Neural cell (in vitro differentiated cells): ENCODE measurements at regions not wholly inside any gene's neighbourhood (a gene's known extent, or its start where the extent isn't known, plus 50 kb on each side); places are given as distances from the start of the nearest gene placed in this dataset.

Experiments used
- CTCF ChIP-seq: fragments of 450-650 bp; IDR thresholded peaks from 2 replicates; pipeline ENCODE4 v1.5.1; 2014; ENCODE audit warnings: antibody characterized with exemption, mild to moderate bottlenecking, moderate library complexity; ENCODE audit not compliant: poor library complexity, severe bottlenecking
- MXI1 ChIP-seq: fragments of 450-650 bp; conservative IDR thresholded peaks from 2 replicates; pipeline ENCODE4 v1.6.1; 2014; ENCODE audit warnings: antibody characterized with exemption, mild to moderate bottlenecking; ENCODE audit not compliant: poor library complexity, severe bottlenecking
- POLR2AphosphoS5 ChIP-seq: IDR thresholded peaks from 2 replicates; pipeline ENCODE4 v1.6.1; 2012
- RAD21 ChIP-seq: fragments of 450-650 bp; conservative IDR thresholded peaks from 2 replicates; pipeline ENCODE4 v1.6.1; 2014; ENCODE audit warnings: antibody characterized with exemption, mild to moderate bottlenecking, moderate library complexity

GRCh38 chr12:13523536-13524307 is 327.2 kb downstream of the EMP1 start:
- no peak for TF ChIP-seq CTCF
- no peak for TF ChIP-seq RAD21
- no peak for TF ChIP-seq POLR2AphosphoS5
- no peak for TF ChIP-seq MXI1
